ENCODE measurements at regions not wholly inside any gene's neighbourhood (a gene's known extent, or its start where the extent isn't known, plus 50 kb on each side); places are given as distances from the start of the nearest gene placed in this dataset.

- no peak overlapping the region for H3K56ac ChIP-seq (ENCODE audit: extremely low read depth, insufficient read depth, low read length)
- H3K36me3 ChIP-seq (ENCODE audit: control insufficient read depth, insufficient read depth, low read length) = no peaks in the 10 kb centered on the region
- no peak overlapping the region for H2BK15ac ChIP-seq (ENCODE audit: low read depth, low read length)
- dilution Hi-C loops (cut with HindIII; ENCODE audit: low sequenced_read_pairs, unreplicated experiment) (no loop called here), intact Hi-C loops (cut with micrococcal nuclease) (no loop called here), in situ Hi-C loops (cut with MboI; ENCODE audit: low sequenced_read_pairs) (no loop called here)
- H2BK5ac ChIP-seq (ENCODE audit: low read depth, low read length, poor library complexity, severe bottlenecking) = no peak overlapping the region
- H4K20me1 ChIP-seq (ENCODE audit: insufficient read depth, low read length) = no peaks in the 10 kb centered on the region
- H3K4ac ChIP-seq (ENCODE audit: low read depth, low read length) = no peak overlapping the region
- H3K4me3 ChIP-seq (ENCODE audit: insufficient read depth, low read depth, low read length) = no peak overlapping the region
- no peak overlapping the region for H2AK5ac ChIP-seq (ENCODE audit: low read depth, low read length)
- POLR2A ChIA-PET (ENCODE audit: unreplicated experiment) = no interaction called here
- BruUV-seq (replicated peaks) = no TSS peak
- no peak overlapping the region for H2AFZ ChIP-seq (replicated peaks; ENCODE audit: low read length, poor library complexity)
- H2AK9ac ChIP-seq (replicated peaks; ENCODE audit: low read depth, low read length, poor library complexity) = no peak overlapping the region
- WGBS, 2 experiments (ENCODE audit: extremely low coverage in 2 of 2, insufficient read length in 1 of 2) = 0% methylated on average over 1 of the region's 4 CpGs; no CpG with 5 or more reads in 1 of the 2 experiments
- DNase-seq (no peak), ATAC-seq (ENCODE audit: low read depth) (no peak)
- no peak overlapping the region for H2BK20ac ChIP-seq (ENCODE audit: low read depth, low read length)
- H2BK120ac ChIP-seq (ENCODE audit: low read depth, low read length) = no peak overlapping the region
- no peak for TF ChIP-seq NFE2L2 (IDR thresholded peaks at IDR 0.05; ENCODE audit: low read depth, low read length)
- no peak for TF ChIP-seq SMC3 (IDR thresholded peaks at IDR 0.05; ENCODE audit: low read depth, low read length)
- no peak for TF ChIP-seq POLR2A (IDR thresholded peaks at IDR 0.05; ENCODE audit: low read depth, low read length)
- no peak for TF ChIP-seq RFX5 (IDR thresholded peaks at IDR 0.05; ENCODE audit: low read depth, low read length)
- no peak for TF ChIP-seq RAD21 (IDR thresholded peaks at IDR 0.05; ENCODE audit: low read length)
- no peak for TF ChIP-seq RCOR1 (IDR thresholded peaks at IDR 0.05; ENCODE audit: insufficient replicate concordance, low read length)
- TF ChIP-seq USF2 (IDR thresholded peaks at IDR 0.05; ENCODE audit: low read depth, low read length) = no peak
- no peak for TF ChIP-seq BHLHE40 (IDR thresholded peaks at IDR 0.05; ENCODE audit: low read depth, low read length)
- TF ChIP-seq MAFK (IDR thresholded peaks at IDR 0.05; ENCODE audit: low read depth, low read length) = no peak
- TF ChIP-seq ELK1 (IDR thresholded peaks at IDR 0.05; ENCODE audit: borderline replicate concordance, low read depth, low read length) = no peak
- TF ChIP-seq CEBPB (IDR thresholded peaks at IDR 0.05; ENCODE audit: low read depth, low read length) = no peak
- TF ChIP-seq MXI1 (IDR thresholded peaks at IDR 0.05; ENCODE audit: borderline replicate concordance, low read depth, low read length) = no peak
- TF ChIP-seq CTCF (conservative IDR thresholded peaks at IDR 0.05; ENCODE audit: low read depth, low read length) = no peak
- TF ChIP-seq FOS (IDR thresholded peaks at IDR 0.05; ENCODE audit: low read depth, low read length) = no peak
- TF ChIP-seq MAZ (IDR thresholded peaks at IDR 0.05; ENCODE audit: borderline replicate concordance, low read depth, low read length) = no peak
- no peak for TF ChIP-seq CHD1 (IDR thresholded peaks at IDR 0.05; ENCODE audit: low read depth, low read length)
- no peaks in the 10 kb centered on the region for H3K79me1 ChIP-seq (ENCODE audit: low read depth in 1 of 2, low read length in 2 of 2)
- H4K91ac ChIP-seq (ENCODE audit: insufficient read depth, low read depth, low read length) = no peak overlapping the region
- no peaks in the 10 kb centered on the region for H3K4me1 ChIP-seq (ENCODE audit: control insufficient read depth, insufficient read depth, low read length)
- no peak overlapping the region for H3K23ac ChIP-seq (ENCODE audit: low read depth, low read length)
- no peak overlapping the region for H3K27ac ChIP-seq (ENCODE audit: insufficient read depth, low read length)
- H3K27me3 ChIP-seq (ENCODE audit: control insufficient read depth, insufficient read depth, low read length) = no peaks in the 10 kb centered on the region
- H3K4me2 ChIP-seq (ENCODE audit: low read depth, low read length) = no peak overlapping the region
- no peak overlapping the region for H3K14ac ChIP-seq (replicated peaks; ENCODE audit: low read depth, low read length)
- no peak overlapping the region for H4K5ac ChIP-seq (ENCODE audit: low read depth, low read length)
- CTCF ChIA-PET = no interaction called here
- H3K18ac ChIP-seq (ENCODE audit: low read depth, low read length) = no peak overlapping the region
- no peaks in the 10 kb centered on the region for H3K9me1 ChIP-seq (ENCODE audit: insufficient read depth, low read length)
- H4K8ac ChIP-seq (ENCODE audit: low read depth in 2 of 2, low read length in 2 of 2) = no peak overlapping the region
- no peaks in the 10 kb centered on the region for H3K9me3 ChIP-seq (ENCODE audit: control insufficient read depth, insufficient read depth, low read length)
- H3K9ac ChIP-seq (ENCODE audit: low read depth, low read length) = no peak overlapping the region
Observed at GRCh38 chr17:33366960-33367359, 73.9 kb upstream of the ASIC2 start.

Data from IMR-90 (cell line).